Stimulated activated CD4-positive, alpha-beta T cell treated with anti-CD3 and anti-CD28 coated beads, Interleukin-4, amount 100 ng/mL, for 1 hour (primary cell): ENCODE measurements at regions not wholly inside any gene's neighbourhood (a gene's known extent, or its start where the extent isn't known, plus 50 kb on each side); places are given as distances from the start of the nearest gene placed in this dataset.
"Not testable (repeated sequence)": the region's sequence is repeated elsewhere in the genome, so short reads cannot be mapped to it uniquely, and the experiment has no call there.

ENCODE experiments used
- DNase-seq: peaks from one replicate; pipeline ENCODE4 v3.0.0-alpha.2; 2020

DNA sequence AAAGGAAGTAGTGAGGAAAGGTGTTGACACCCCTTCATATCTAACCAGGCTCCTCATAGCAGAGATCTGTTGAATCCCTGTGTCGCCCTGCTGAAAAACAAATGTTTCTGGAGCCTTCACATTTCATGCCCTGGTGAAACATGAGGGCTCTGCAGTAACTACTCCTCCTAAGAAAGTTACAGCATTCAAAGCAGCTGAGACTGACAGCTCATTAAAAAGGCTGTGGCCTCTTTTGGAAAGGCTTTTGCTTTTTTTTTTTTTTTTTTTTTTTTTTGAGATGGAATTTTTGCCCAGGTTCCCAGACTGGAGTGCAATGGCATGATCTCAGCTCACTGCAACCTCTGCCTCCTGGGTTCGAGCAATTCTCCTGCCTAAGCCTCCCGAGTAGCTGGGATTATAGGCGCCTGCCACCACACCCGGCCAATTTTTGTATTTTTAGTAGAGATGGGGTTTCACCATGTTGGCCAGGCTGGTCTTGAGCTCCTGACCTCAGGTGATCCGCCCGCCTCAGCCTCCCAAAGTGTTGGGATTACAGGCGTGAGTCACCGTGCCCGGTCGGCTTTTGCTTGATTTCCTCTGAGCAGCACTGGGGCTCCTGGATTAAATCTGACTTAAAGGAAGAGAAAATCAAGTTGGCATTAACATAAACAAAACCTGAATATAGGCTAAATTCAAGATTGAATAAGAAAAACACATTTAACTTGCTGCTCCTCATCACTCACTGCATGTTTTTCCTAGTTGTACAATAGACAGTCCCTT is 112.9 kb downstream of the PCSK1 start:
- not testable (repeated sequence) for DNase-seq

DNA sequence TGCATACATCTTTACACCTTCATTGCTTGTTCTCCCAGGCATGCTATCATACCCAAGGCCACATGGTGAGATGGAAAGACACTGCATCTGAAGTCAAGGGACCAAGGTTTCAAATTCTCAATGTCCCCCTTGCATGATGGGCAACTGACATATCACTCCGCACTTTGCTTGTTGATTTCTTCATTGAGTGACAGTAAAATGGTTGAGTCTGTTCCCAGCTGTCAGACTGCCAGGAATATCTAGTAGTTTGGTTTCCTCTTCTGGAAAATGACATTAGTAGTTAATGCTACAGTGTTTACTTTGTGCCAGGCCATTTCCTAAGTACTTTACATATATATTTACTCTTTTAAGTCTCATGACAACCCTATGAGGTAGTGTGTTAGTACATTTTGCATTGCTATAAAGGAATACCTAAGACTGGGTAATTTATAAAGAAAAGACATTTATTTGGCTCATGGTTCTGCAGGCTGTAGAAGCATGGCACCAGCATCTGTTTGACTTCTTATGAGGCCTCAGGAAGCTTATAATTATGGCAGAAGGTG is 114.4 kb downstream of the PCSK1 start:
- DNase-seq: no peak

DNA sequence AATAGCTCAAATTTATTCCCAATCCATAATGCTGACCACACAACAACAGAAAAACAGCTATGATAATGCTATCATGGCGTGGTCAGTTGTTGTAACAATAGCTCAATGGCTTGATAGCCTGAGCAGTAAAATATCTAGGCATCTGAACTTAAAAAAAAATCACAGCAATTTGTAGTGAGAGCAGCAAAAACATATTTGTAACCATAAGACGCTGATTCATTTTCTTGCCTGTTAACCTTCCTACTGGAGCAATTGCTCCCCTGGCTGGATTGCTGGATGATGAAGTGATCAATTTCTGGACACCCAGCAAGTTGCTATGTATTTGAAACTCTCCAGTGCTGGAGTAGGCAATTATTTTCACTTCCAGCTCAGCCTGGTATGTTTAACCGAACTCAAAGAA is 115.1 kb downstream of the PCSK1 start:
- DNase-seq: no peak

DNA sequence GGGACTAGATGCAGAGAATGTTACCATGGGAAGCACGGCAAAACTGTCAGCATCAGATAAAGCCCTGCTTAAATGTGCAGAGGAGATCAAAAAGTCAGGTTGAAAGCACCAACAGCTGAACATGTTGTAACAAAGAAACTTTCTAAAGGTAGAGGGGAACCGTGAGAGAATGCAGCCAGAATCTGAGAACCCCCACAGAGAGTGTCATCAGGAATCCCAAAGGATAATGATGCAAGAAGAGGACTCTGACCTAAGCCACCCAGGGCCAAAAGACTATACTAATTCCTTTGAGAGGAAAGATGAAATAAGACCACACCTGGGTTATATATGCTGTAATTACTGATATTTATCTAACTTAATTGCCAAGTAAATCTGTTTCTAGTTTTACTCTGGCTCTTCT is 116.6 kb downstream of the PCSK1 start:
- DNase-seq: no peak

DNA sequence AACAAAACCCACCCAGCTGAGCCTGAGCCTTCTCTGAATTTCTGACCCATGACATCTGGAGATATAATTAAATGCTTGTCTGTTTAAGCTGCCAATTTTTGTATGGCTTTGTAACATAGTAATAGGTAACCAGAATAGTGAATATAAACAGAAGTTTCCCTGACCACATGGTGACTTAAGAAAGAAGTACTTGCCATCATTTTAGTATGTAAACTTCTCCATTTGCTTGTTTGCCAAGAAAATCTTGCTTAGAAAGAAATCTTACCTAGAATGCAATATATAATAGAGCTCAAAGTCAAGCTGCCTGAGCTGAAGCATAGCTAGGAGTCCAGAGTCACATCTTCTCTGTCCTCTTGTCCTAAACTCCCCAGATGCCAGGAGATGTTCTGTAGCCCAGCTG is 117.0 kb downstream of the PCSK1 start:
- no peak for DNase-seq

DNA sequence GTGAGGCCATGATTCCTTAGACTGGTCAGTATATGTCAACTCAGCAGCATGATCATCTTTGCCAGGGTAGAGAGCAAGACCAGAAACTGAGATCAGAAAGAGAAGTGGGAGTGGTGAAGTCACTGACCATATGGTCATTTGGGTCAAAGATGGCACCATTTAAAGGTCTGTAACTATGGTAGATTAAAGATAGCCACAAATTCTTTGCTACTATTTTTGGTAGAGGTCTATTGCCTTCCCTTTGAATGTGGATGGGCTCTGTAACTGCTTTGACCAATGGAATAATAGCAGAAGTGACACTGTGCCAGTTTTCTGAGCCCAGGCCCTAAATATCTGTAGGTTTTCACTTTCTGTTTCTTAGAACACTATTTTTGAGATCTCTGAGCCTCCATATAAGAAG is 117.6 kb downstream of the PCSK1 start:
- no peak for DNase-seq

DNA sequence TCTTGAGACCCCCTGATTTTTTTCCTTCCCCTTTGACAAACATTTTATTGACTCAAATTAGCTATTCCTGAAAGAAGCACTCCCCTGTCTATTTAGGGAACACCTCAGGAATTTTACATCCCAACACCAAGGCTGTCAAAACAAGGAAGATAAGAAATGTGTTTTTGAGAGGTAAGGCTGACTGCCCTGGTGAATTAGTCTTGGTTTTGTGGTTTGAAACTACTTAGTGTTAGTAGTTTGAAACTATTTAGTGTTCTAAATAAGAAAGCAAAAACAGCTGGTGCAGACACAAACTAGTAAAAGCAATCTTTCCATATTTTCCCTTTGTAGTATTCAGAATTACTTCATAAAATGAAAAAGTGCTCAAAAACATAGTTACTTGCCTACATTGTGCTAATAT is 120.7 kb downstream of the PCSK1 start:
- DNase-seq: no peak

DNA sequence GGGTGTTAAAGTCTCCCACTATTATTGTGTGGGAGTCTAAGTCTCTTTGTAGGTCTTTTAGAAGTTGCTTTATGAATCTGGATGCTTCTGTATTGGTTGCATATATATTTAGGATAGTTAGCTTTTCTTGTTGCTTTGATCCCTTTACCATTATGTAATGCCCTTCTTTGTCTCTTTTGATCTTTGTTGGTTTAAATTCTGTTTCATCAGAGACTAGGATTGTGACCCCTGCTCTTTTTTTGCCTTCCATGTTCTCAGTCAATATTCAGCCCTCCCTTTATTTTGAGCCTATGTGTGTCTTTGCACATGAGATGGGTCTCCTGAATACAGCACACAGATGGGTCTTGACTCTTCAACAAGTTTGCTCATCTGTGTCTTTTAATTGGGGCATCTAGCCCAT is 126.0 kb downstream of the PCSK1 start:
- not testable (repeated sequence) for DNase-seq

DNA sequence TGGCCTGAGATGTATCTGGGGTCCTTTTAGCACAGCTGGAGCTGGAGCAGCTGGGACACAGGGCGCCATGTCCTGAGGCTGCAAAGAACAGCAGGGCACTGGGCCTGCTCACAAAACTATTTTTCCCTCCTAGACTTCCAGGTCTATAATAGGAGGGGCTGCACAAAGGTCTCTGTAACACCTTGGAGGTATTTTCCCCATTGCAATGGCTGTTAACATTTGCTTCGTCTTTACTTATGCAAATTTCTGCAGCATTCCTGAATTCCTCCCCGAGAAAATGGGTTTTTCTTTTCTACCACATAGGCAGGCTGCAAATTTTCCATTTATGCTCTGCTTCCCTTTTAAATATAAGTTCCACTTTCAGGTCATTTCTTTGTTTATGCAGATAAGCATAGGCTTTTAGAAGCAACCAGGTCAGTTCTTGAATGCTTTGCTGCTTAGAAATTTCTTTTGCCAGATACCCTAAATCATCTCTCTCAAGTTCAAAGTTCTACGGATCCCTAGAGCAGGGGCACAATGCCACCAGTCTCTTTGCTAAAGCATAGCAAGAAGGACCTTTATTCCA is 130.8 kb downstream of the PCSK1 start:
- no peak for DNase-seq

DNA sequence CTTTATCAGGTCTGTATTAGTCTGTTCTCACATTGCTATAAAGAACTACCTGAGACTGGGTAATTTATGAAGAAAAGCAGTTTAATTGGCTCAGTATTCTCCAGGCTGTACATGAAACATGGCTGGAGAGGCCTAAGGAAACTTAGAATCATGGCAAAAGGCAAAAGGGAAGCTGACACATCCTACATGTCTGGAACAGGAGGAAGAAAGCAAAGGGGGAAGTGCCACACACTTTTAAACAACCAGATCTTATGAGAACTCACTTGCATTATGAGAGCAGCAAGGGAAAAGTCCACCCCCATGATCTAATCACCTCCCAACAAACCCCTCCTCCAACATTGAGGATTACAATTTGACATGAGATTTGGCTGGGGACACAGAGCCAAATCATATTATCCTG is 132.1 kb downstream of the PCSK1 start:
- DNase-seq: no peak

DNA sequence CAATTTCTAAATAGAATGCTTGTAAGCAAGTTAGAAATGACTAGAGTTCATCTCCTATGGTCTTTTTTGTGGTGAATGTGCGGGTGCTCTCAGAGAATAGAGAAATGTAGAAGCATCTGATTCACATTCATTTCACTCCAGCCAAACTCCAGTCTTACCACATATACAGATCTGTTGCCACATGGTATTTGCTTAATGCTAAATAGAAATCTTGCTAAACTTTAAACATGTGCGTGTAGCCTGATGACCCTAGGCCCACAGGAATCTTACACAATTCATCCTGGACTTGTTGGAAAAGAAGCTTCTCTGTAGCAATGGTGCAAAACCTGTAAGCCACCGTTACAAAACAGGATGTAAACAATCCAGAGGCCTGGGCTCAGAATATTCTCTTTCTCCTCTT is 135.2 kb downstream of the PCSK1 start:
- no peak for DNase-seq

DNA sequence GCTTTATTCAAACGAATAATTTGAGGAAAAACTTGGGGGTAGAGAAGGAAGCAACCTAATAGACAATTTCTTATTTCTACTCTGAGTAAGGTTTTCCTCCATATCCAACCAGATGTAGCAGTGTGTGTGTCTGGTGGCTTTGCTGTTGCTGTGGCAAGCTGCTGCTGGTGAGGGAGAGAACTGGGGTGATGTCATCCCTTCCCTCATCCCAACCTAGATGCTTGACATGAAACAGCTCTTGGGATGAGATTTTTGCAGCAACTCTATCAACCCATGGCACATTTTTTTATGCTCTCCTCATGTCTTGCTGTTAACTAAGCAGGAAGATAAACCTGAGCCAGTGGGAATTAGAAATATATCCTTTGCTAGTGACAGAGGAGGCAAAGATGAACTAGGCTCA is 135.8 kb downstream of the PCSK1 start:
- no peak for DNase-seq

DNA sequence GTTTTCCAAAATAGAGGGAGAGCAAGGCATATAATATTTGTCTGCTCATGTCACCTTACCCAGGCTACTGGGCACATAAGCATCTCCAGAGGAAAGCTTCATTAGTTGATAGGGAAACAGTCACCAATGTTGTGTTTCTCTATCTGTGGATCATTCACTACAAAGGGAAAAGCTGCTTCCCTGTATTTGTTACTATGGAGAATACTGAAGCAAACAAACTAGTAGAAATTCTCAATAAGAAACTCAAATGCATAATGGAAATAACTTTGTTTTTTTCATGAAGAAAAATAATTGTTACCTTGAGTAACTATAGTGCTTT is 138.2 kb downstream of the PCSK1 start:
- DNase-seq: no peak

DNA sequence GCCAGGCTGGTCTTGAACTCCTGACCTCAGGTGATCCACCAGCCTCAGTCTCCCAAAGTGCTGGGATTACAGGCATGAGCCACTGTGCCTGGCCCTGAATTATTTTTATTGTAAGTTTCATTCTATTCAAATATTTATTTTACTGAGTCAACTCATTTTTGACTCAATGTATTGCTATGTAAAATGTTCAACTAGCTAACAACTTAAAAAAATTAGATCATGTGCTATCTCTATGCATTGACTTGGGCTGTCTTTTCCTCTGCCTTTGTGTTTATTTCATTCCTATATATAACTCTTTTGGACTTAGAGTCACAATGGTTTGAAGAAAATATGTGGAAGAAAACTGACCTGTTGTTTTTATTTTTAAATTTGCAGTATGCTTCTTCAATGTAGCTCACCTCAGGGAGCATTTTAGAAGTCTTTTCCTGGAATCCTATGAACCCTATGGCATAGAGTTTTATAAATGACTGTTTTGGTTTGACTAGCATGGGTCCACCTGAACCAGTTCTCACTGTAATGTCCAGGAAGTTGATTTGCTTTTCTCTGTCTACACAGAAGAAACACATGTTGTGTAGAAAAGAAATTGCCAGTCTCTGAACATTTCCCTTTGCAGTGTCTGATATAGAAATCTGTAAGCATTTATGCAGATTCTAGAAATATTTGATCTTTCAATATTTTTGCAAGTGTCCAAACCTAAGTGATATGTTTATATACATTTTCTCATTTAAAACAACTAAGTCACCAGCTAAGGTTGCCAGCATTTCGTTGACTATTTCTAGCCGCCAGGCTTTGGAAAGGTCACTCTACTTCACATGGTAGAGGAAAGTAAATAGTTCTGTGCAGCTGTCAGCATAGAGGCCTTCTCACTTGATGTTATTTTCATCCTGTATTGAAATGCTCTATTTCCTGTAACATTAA is 138.8 kb downstream of the PCSK1 start:
- DNase-seq: no peak

DNA sequence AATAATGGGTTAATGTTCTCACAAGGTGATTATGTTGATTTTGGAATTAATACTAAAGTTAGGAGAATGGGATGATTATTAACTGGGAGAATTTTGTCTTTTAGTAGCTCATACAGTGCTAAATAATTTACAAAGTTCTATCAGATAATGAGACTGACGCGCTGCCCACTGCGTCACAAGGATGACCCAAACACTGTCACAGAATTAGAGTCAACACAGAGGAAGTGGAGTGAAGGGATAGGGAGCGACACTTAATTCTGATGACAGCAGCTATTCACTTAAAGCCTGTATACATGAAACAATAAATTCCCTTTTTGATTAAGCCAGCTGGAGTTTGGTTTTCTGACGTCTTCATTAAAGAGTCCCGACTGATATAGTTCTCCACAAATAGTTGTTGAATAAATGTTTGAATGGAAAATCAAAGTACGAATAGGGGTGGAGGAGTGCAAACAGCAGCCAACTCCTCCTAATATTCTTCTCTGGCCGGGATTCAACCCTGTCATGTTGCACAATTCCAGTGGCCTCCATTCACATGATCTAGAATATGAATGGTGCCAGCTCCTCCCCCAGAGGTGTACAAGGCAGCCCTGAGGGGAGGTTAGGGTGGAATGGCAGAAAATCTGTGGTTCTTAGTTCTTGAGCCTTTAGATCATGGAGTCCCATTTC is 140.3 kb downstream of the PCSK1 start:
- no peak for DNase-seq

DNA sequence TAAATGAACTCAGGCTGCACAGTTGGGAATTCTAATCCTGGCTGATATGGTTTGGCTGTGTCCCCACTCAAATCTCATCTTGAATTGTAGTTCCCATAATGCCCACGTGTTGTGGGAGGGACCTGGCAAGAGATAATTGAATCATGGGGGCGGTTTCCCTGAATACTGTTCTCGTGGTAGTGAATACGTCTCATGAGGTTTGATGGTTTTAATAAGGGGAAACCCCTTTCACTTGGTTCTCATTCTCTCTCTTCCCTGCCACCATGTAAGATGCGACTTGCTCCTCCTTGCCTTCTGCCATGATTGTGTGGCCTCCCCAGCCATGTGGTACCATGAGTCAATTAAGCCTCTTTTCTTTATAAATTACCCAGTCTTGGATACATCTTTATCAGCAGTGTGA is 143.8 kb downstream of the PCSK1 start:
- DNase-seq: not testable (repeated sequence)

DNA sequence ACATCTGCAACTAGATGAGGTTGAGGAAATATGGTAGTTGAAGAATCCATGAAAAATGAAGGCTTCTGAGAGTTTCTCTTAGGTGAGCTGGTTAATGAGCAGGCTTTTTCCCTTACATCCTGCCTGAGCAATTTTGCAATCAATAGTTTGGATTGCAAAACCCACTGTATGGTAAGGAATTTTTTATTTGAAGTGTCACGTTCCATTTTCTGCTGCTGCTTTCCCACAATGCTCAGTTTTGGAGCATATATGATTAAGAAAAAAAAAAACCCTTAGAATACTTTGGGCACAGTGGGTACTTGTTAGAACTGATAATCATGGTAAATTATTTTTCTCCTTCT is 144.2 kb downstream of the PCSK1 start:
- DNase-seq: no peak

DNA sequence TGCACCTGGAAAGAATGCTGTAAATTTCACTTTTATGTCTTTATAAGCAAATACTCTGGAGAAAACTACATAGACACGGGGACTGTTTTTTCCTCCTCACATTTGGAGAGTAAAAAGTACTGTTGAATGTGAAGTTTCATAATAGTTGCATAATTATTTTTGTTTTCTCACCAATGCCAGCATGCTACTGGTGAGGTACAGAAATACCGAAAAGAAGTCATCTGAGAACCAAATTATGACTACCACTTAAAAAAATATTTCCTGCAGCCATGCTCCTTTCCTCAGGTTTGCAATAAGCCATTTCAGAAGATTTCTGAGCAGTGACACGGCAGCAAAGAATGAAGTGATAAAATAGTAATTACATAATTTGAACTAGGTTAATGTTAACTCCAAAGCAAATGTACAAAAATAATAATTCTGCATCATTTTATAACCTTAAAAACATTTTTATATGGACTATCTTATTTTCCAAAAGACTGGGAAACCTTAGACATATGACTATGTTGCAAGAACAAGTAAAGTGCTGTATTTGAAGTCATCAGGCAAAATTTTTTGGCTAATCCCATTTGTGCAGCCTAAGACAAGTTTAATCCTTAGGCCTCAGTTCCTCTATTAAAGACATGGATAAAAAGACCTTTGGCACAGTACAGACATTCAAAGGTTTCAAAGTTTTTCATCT is 144.7 kb downstream of the PCSK1 start:
- no peak for DNase-seq

DNA sequence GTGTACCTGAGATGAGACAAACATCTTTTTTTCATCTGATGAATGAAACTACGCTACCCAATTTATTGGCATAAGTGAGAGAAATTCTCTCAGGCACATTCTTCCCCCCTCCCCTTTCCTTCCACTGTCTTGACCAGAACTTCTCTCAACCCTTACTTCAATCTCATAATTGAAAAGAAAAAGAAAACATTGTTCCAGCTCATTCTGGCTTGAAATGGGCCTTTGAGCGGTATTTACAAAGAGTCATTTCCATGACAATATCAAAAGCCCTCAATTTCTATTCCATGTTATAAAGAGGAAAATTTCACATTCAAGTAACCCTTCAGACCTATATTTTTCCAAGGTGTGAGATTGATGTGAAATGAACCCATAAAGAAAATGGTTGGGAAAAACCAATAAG is 145.9 kb downstream of the PCSK1 start:
- no peak for DNase-seq

DNA sequence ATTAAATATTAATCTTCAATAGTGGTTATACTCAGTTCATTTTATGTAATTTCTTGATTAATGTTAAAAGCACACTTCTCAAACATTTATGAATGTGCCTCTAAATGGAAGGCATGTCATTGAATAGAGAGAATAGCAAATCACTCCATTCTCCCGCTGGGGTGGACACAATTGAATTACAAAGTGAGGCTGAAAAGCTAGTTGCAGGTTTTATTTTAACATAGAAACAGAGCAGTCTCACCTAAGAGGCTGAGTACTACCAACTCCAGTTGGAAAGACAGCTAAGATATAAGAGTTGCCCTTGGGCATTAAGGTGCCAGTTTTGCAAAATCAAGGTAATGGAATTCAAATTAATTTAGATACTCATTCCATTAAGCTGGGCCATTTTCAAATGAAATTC is 147.2 kb downstream of the PCSK1 start:
- no peak for DNase-seq

DNA sequence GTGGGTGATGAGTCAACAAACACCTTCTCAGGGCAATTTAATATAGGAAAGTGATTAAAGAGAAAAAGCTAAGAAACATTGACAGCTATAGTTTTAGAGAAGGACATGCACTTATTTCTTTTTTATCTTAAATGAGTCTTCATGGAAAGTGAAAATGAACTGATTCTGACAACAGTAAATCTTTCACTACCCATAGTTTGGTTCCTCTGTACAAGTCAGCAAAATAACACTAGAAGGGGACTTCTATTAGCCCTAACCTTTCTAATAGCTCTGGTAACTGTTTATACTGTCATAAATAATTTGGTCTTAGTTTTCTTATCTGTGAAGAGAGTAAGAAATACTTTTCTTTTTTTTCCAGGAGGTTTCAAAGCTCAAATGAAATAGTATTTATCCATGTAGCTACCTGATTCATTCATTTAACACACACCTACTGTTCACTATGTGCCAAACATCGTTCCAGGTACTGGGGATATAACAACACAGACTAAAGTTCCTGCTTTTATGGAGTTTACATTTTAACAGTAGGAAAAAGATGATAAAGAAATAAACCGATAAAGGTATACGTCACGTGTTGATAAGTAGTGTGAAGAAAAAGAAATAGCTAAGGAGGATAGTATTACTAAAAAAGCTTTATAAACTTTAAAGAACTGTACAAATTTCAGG is 148.2 kb downstream of the PCSK1 start:
- no peak for DNase-seq

DNA sequence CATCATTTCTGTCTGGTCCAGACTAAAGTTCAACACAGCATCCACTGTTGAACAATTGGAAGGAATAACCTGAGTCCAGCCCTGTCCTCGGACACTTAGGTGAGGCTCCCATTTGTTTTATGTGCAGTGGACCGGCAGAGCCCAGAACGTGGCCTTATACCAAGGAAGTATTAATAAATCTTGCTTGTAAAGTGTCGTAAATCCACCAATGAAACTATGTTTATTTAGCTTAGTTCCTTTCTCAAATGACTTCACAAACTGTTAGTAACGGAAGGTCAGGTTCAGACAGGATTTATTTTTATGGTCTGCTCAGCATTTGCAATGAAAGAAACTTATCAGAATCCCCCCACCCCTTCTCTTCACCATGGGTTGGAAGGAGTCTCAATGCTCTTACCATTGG is 149.5 kb downstream of the PCSK1 start:
- no peak for DNase-seq
